ENCODE measurements at regions not wholly inside any gene's neighbourhood (a gene's known extent, or its start where the extent isn't known, plus 50 kb on each side); places are given as distances from the start of the nearest gene placed in this dataset.

- TF ChIP-seq CTCF (IDR thresholded peaks at IDR 0.05) (no peak), POLR2A (IDR thresholded peaks at IDR 0.05) (no peak)
These were observed 1220.2 kb upstream of the ACVR2A start for GRCh38 chr2:146624430-146625160.
